OCI-M1 (cell line): ENCODE measurements at regions not wholly inside any gene's neighbourhood (a gene's known extent, or its start where the extent isn't known, plus 50 kb on each side); places are given as distances from the start of the nearest gene placed in this dataset.
"Not testable (repeated sequence)": the region's sequence is repeated elsewhere in the genome, so short reads cannot be mapped to it uniquely, and the experiment has no call there.

Source experiments
- DNase-seq: peaks from one replicate; lab custom pipeline; 2025; lab: John Stamatoyannopoulos, UW

DNA sequence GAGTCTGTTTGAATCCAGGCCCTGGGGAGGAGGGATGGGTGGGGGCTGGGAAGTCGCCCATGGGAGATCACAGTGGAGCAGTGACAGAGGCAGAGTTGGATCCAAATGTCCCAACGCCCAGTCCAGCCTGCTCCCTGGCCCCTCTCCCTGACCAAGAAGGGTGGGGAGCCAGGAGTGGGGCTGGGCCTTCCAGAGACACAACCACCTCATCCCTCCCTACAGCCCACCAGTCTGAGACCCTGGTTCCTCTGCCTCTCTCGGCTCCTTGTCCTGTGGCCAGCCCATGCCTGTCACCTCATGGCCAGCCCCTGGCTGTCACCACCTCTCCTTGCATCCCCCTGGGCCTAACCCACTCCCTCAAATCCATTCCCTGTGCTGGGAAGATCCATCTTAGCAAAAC is 71.2 kb upstream of the PRR5 start:
- no peak for DNase-seq

DNA sequence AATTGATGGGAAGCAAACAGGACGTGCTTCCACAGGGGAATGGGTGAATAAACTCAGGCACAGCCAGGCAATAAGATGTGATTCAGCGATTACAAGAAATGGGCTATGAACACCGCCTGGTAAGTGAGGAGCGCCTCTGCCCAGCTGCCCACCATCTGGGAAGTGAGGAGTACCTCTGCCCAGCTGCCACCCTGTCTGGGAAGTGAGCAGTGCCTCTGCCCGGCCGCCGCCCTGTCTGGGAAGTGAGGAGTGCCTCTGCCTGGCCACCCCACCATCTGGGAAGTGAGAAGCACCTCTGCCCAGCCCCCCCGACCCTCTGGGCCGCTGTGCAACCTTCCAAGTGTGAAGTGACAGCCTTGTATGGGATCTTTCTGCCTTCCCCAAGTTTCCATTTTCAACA is 73.2 kb upstream of the PRR5 start:
- DNase-seq, result no peak

DNA sequence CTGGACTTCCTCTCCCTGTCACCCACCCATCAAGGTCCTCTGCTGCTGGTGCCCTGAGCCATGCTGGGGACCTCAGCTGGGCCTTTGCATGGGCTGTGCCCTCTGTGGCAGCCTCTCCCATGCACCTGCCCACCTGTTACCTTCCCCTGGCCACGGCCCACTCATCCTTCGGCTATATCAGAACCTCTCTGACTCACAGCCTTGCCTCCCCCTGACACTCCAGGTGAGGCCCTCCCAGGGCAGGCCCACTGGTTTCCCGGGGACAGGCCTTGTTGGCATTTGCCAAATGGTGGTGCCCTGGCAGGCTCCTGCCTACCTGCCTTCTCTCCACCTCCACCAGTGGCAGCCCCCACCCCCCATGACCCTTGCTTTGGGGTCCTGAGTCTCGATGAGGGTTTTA is 73.7 kb upstream of the PRR5 start:
- DNase-seq, result no peak

DNA sequence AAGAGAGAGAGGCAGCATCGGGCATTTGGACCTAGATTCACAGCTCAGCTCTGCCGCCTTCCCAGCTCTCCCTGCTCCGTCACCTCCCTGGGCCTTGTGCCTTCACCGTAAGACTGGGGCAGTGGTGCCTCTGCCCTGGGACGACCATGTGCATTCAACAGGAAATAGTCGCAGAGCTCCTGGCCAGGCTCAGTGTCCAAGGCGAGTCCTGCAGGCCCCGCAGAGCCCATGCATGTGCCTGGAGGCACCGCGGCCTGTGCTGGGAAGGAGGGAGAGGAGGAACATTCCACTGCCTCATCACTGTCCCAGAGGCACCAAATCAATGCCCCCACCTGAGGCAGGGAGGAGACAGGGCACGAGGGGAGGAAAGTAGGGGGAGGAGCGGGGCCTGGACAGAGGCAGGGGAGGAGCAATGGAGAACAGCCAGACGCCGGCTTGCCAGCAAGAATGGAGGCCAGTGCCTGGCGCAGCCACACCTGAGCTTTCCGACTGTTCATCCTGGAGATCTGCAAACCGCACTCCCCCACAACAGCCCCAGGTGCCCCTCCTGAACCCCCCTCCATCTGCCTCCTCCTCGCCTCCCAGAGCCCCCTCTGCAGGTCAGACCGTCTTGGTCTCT is 74.4 kb upstream of the PRR5 start:
- DNase-seq, result no peak

DNA sequence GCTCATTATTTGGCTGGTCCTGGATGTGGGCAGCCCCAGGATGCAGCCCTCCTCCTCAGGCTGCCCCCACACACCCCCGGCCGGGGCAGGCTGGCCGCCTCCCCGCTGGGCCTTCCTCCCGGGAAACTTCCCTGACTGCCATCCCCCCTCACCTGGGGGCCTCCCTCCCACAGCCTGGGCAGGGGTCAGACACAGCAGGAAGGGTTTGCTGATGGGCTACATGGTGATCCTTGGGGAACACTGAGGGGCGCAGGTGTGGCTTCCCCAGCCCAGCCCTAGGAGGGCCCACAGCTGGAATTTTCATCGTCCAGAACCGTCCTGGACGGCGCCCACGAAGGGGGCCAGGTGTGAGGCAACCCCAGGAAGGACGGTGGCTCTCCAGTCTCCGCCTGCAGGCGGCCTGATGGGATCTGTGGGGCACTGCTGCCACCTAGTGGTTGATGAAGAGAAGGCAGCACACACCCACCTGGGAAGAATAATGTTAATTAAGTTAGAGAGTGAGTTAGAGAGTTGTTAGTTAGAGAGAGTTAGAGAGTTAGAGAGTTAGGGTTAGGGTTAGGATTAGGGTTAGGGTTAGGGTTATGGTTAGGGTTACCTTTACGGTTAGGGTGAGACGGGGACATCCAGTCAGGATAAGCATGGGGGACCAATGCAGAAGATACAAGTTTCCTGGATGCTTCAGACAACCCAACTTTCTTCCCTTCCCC is 75.9 kb upstream of the PRR5 start:
- peak; percentile 72 for DNase-seq

DNA sequence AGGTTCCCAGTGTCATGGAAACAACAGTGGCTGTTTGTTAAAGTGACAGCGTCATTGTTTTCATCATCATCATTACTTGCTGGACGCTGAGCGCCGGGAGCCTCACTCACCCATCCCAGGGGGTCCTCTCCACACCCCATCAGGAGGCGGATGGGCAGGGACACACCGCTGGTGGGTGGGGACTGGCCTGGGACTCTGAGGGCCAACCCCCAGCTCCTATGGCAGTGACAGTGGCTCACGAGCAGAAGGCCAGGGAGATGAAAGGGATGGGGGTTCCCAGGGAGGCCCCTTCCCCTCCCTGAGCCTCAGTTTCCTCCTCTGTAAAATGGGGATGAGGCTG is 76.6 kb upstream of the PRR5 start:
- no peak for DNase-seq

DNA sequence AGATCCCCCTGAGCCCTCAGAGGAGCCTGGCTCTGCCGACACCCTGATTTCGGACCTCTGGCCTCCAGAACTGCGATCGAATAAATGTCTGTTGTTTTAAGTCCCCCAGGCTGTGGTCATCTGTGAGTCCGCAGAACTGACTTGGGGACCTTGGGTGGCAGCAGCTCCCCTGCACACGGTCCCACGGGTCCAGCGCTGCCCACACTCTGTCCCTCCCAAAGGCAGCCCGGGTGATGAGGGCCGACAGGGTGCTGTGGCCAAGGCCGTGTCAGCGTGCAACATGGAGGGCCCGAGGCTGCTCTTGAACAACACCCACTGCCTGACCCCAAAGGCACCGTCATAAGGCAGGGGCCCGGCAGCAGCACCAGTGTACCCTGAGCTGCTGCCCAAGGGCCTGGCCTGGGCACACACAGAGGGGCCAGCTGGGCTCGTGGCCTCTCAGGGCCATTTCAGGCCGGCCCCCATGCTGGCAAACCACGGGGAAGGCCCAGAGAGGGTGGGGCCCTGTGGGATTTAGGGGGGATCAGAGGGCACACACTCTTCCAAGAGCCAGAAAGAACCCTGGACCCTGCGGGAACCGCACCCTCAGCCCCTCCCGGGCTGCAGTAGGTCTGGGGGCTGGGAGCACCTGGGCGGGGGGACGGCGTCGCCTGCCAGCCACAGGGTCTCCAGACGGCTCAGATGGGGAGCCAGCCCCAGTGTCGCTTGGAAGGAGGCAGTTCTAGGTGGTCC is 77.1 kb upstream of the PRR5 start:
- no peak for DNase-seq

DNA sequence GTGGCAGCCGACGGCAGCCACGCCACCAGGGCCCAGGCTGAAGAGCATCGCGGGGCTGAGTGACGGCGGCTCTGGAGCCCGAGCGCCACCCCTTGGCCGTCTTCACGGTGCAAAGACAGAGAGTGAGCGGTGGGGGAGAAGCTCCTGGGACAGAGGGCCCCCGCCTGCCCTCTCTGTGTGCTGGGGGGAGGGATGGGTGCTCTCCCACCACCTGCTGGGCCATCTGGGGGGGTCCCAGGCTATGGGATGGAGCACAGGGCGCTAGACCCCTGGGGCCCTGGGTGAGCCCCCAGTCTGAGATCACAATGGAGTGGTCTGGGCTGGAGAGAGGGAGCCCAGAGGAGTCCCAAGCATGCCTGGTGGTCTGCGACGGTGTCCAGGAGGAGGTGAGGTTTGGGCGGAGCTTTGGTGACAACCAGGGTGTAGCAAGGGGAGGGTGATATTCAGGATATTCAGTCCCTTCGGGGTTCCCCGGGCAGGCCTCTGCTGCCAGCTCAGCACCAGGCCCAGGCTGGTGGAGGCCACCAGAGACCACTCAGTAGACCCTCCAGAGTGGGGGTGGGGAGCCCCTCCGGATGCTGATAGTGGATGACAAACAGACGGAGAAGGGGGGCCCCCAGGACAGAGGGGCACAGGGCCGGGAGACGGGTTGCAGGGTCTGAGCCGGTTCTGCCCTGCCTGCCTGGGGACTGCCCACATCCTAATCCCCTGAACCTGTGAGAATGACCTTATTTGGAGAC is 78.1 kb upstream of the PRR5 start:
- DNase-seq, result peak; percentile 5

DNA sequence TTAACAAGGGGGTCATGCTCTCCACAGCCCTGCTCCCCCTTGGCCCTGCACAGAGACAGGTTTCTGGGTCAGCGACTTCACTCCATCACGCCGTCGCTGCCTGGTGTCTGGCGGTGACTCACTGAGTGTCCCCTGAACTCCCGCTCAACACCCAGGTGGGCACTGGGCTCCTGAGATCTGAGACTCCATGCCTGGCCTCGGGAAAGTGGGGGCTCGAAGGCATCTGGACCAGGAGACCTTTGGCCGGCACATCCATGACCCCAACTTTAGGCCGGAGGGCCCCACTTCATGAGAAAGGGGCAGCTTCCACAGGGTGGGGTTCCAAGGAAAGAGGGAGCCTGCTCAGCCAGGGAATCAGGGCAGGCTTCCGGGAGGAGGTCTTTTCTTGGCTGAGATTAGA is 79.3 kb upstream of the PRR5 start:
- no peak for DNase-seq

DNA sequence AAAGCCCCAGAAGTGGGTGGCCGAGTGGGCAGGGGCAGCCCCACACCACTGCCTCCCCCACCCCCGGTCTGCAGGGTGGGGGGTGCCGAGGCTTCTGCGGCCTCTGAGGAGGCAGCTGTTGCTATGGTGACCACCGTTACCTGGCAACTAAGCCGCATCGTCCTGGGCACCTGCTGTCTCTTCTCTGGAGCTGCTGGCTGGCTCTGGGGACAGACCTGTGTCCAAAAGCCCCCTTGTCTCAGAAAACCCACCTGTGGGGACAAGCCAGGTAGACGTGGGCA is 79.9 kb upstream of the PRR5 start:
- DNase-seq, result no peak

DNA sequence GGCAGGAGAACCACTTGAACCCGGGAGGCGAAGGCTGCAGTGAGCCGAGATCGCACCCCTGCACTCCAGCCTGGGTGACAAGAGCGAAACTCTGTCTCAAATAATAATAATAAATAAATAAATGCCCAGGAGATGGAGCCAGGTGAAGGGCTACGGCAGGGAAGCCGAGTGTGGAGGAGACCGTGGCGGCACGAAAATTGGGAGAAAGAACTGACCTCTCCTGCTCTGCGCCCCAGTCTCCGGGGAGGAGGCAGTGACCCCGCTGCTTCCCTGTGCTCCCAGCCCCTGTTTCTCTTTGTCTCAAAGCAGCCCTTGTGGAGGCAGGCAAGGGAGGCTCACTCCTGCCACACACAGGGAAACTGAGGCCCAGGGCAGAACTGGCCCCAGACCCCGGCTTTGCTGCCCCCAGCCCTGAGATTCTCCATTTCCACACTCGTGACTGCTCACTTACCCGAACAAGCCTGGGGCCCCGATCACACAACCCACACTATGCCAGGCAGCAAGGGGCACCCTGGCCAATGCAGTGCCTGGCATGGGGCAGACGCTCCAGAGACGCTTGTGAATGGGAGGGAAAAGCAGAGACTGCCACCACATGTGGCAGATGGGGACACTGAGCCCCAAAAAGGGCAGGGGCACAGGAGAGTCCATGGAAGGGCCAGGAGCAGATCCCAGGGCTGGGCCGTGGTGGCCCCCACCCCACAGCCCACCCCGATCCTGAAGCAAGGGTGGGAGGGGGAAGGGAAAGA is 80.4 kb upstream of the PRR5 start:
- DNase-seq, result no peak

DNA sequence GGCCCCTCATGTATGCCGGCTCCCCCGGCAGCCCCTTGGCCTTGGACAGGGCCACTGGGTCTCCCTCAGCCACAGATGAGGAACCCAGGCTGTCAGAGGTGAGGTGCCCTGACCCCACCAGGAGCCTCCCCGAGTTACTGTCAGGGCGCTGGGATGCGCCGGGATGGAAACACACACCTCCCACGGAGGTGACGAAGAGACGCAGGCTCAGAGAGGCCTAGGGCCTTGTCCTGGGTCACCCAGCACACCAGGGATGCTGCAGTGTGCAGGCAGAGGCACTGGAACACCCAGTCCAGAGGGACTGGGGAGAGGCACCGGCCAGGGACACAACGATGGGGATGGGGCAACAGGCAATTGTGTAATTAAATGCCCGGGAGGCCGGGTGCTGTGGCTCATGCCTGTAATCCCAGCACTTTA is 81.2 kb upstream of the PRR5 start:
- DNase-seq, result no peak

DNA sequence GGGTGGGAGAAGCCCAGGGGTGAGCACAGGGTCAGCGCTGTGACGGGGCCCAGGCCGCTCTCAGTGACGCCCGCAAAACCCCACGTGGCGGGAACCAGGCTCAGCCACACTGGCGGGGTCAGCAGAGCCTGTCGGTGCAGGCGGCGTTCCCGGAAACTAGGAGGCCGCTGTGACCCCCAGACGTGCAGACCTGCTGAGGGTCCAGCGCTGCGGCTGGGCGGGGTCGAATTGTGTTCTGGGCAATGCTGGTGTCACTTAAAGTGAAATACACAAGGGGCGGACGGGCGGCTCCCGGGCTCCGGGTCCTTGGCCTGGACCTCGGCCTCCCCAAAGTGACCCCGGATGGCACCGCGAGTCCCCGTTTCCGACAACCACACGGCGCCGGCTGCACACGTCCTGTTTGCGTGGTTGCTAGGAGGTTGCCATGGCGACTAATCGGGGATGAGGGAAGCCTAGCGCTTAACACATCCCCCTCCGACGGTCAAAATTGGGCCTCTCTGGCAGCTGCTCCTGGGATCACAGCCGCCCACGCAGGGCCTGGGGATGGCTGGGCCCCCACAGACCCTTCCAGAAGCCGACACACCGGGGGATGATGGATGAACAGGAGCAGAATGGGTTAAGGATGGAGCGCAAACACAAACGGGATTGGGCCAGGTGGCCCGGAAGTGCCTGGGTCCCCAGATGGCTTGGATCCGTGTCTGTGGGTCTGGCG is 81.7 kb upstream of the PRR5 start:
- no peak for DNase-seq

DNA sequence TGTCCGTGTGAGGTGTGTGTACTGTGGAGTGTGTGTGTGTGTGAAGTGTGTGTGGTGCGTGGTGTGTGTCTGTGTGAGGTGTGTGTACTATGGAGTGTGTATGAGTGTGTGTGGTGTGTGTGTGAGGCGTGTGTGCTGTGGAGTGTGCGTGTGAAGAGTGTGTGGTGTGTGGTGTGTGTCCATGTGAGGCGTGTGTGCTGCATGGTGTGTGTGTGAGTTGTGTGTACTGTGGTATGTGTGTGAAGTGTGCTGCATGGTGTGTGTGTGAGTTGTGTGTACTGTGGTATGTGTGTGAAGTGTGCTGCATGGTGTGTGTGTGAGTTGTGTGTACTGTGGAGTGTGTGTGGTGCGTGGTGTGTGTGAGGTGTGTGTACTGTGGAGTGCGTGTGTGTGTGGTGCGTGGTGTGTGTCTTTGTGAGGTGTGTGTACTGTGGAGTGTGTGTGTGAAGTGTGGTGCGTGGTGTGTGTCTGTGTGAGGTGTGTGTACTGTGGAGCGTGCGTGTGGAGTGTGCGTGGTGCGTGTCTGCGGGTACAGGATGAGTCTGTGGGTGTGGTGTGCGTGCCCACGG is 82.4 kb upstream of the PRR5 start:
- not testable (repeated sequence) for DNase-seq

DNA sequence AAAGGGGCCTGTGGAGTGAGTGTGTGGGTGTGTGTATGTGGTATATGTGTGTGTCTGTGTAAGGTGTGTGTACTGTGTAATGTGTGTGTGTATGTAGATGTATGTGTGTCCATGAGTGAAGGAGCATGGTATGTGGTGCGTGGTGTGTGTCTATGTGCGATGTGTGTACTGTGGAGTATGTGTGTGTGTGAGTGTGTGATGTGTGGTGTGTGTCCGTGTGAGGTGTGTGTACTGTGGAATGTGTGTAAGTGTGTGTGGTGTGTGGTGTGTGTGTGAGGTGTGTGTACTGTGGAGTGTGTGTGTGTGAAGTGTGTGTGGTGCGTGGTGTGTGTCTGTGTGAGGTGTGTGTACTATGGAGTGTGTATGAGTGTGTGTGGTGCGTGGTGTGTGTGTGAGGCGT is 83.1 kb upstream of the PRR5 start:
- not testable (repeated sequence) for DNase-seq

DNA sequence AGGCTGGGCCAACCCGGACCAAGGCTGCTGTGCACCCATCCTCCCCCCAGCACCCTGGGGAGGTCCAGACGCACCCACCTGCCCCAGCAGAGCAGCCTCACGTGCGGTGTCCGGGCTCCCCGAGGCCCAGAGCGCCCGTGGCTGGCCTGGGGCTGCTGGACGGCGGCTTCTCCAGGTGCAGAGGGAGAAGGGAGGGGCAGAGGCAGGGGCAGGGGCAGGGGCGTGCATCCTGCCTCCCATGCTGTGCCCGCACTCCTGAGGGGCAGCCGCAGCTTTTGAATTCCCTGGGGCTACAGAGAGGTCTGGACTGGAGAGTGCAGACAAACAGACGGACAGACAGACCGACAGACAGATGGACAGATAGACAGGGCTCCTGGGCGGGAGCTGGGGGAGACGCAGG is 83.6 kb upstream of the PRR5 start:
- no peak for DNase-seq

DNA sequence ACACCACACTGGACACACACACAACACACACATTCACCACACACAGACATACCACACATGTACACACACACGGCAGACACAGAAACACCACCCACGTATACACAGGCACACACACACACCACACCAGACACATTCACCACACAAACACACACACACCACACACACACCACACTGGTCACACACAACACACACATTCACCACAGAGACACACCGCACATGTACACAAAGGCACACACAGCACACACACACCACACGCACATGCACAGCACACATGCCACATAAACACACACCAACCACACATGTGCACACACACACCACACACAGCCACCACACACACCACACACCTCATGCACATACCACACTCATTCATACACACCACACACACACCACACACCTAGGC is 84.2 kb upstream of the PRR5 start:
- no peak for DNase-seq

DNA sequence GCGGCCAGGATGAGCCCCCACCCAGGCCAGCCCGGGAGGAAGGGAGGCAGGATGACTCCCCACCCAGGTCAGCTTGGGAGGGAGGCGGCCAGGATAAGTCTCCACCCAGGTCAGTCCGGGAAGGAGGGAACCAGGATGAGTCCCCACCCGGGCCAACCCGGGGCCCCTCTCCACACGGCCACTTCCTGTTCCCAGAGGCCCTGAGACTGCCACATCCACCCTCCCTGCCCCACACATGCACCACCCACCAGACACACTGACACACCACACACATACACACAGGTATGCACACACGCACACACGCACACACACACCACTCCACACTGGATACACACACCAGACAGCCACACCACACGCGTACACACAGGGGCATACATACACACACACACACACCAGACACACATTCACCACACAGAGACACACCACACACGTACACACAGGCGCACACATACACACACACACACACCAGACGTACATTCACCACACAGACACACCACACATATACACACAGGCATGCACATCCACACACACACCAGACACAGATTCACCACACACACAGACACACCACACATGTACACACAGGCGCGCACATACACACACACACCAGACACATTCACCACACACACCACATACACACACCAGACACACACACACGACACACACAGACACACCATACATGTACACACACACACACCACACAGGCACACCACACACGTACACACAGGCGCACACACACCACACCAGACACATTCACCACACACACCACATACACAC is 84.9 kb upstream of the PRR5 start:
- no peak for DNase-seq

DNA sequence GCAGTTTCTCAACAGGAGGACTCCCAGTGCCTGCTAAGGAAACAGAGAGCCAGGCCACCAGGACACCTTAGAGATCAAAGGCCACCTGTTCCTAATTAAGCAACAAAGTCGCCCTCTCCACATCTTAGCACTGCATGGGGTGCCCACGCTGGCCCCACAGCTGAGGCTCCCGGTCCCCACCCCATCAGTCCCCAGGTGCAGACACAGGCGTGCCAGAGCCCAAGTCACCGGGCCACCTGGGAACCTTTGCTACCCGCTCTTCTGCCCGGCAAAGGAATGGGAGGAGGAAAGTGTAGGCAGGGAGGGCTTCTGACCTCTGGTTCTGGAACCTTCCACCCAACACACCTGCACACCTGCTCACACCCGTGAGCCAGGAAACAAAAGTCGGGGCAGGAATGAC is 85.5 kb upstream of the PRR5 start:
- no peak for DNase-seq

DNA sequence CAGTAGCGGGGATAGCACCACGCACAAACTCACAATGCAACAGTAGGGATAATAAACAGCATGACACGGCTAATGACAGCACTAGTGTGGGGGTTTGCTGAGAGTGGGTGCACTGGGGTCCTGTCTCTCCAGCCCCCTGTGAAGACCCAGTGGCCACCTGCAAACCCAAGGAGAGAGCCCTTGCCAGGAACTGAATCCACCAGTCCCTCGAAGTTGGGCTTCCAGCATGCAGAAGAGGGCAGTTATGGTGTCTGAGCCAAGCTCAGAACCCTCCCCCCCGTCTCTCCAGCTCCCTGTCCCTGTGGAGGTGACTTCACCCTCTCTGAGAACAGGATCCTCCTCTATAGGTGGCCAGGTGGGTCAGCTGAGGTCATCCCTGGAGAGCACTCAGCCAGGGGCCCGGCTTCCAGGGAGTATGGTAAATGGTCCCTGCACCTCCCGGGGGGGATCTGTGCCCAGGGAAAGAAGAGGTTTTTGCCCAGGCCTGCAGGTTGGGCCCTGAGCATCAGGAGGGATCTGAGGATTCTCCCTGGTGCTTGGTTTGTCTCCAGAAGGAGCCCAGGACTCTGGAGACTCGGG is 86.3 kb upstream of the PRR5 start:
- DNase-seq, result no peak
